ENCODE measurements at regions not wholly inside any gene's neighbourhood (a gene's known extent, or its start where the extent isn't known, plus 50 kb on each side); places are given as distances from the start of the nearest gene placed in this dataset.
A peak's percentile ranks its signal among the peaks of the same experiment; 100 is the strongest.

GRCh38 chr5:4547547-4547946, 592.6 kb upstream of the ADAMTS16 start:
- Histone ChIP-seq H3K4me1 (replicated peaks) (peaks cover 7% of the 10 kb centered on the region), H3K27ac (no peak overlapping the region), H3K9me3 (replicated peaks) (peaks cover 2% of the 10 kb centered on the region; the same call in 1 of the 2 replicates), H3K27me3 (replicated peaks) (peaks cover 5% of the 10 kb centered on the region; the same call in 1 of the 2 replicates), H3K4me3 (no peak overlapping the region), H3K36me3 (no peaks in the 10 kb centered on the region)
- DNase-seq (ENCODE audit: low read depth in 1 of 2, low spot score in 2 of 2): no peak

- Histone ChIP-seq H3K4me1 (replicated peaks) (peaks cover 7% of the 10 kb centered on the region), H3K27ac (no peak overlapping the region), H3K27me3 (replicated peaks) (peaks cover 5% of the 10 kb centered on the region; the same call in 1 of the 2 replicates), H3K4me3 (no peak overlapping the region), H3K36me3 (no peaks in the 10 kb centered on the region), H3K9me3 (replicated peaks) (peaks cover 2% of the 10 kb centered on the region; the same call in 1 of the 2 replicates)
- no peak for DNase-seq (ENCODE audit: low read depth in 1 of 2, low spot score in 2 of 2)
Observed at GRCh38 chr5:4548341-4548740, 591.8 kb upstream of the ADAMTS16 start.

- H3K9me3 ChIP-seq (replicated peaks): peaks cover 2% of the 10 kb centered on the region; the same call in 1 of the 2 replicates
- peaks cover 7% of the 10 kb centered on the region for H3K4me1 ChIP-seq (replicated peaks)
- no peak overlapping the region for H3K4me3 ChIP-seq
- H3K36me3 ChIP-seq: no peaks in the 10 kb centered on the region
- H3K27ac ChIP-seq: no peak overlapping the region
- H3K27me3 ChIP-seq (replicated peaks): peaks cover 5% of the 10 kb centered on the region; the same call in 1 of the 2 replicates
- DNase-seq (ENCODE audit: low read depth in 1 of 2, low spot score in 2 of 2): no peak
Observed at GRCh38 chr5:4549351-4549750, 590.8 kb upstream of the ADAMTS16 start.

DNA sequence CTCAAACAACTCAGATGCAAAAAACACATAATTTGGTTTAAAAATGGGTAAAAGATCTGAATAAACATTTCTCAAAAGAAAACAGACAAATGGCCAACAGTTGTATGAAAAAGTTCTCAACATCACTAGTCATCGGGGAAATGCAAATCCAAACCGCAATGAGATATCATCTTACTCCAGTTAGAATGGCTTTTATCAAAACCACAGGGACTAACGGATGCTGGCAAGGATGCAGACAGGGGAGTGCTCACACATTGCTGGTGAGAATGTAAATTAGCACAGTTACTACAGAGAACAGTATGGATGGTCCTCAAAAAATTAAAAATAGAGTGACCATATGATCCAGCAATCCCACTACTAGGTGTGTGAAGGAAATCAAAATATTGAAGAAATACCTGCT, 589.1 kb upstream of the ADAMTS16 start:
- Histone ChIP-seq H3K4me3 (no peak overlapping the region), H3K36me3 (no peaks in the 10 kb centered on the region)
- peak in 1 of 2 experiments; percentile 49 for DNase-seq (ENCODE audit: low read depth in 1 of 2, low spot score in 2 of 2)

GRCh38 chr5:4553130-4553529, 587.0 kb upstream of the ADAMTS16 start:
- Histone ChIP-seq H3K27ac (no peak overlapping the region), H3K36me3 (no peaks in the 10 kb centered on the region), H3K4me1 (replicated peaks) (peaks cover 7% of the 10 kb centered on the region), H3K4me3 (no peak overlapping the region), H3K9me3 (replicated peaks) (peaks cover 2% of the 10 kb centered on the region; the same call in 1 of the 2 replicates), H3K27me3 (replicated peaks) (no peaks in the 10 kb centered on the region; the same call in 1 of the 2 replicates)
- DNase-seq (ENCODE audit: low read depth in 1 of 2, low spot score in 2 of 2): no peak

More for the DNA sequence above, 589.1 kb upstream of the ADAMTS16 start:
- H3K4me1 ChIP-seq (replicated peaks): peaks cover 7% of the 10 kb centered on the region
- H3K27me3 ChIP-seq (replicated peaks): no peaks in the 10 kb centered on the region; the same call in 1 of the 2 replicates
- H3K27ac ChIP-seq: no peak overlapping the region
- peaks cover 2% of the 10 kb centered on the region; the same call in 1 of the 2 replicates for H3K9me3 ChIP-seq (replicated peaks)

DNA sequence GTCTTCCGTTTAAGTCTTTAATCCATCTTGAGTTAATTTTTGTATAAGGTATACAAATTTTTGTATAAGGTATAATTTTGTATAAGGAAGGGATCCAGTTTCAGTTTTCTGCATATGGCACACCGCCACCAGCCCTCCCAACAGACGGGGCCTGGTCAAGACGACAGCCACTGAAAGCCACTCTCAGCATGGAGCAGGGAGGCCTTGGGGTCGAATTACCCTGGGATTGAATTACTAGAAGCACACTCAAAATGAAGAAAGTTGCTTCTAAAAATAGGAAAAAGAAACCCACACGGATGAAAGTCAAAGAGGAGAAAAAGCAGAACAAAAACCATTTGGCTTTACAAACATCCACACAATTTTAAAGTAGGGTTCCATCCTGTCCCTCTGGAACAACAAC, 586.2 kb upstream of the ADAMTS16 start:
- H3K4me1 ChIP-seq (replicated peaks): peaks cover 7% of the 10 kb centered on the region
- no peaks in the 10 kb centered on the region; the same call in 1 of the 2 replicates for H3K27me3 ChIP-seq (replicated peaks)
- H3K9me3 ChIP-seq (replicated peaks): peaks cover 2% of the 10 kb centered on the region; the same call in 1 of the 2 replicates
- H3K4me3 ChIP-seq: no peak overlapping the region
- no peak for DNase-seq (ENCODE audit: low read depth in 1 of 2, low spot score in 2 of 2)
- H3K27ac ChIP-seq: no peak overlapping the region
- H3K36me3 ChIP-seq: no peaks in the 10 kb centered on the region

GRCh38 chr5:4555725-4556285, 584.3 kb upstream of the ADAMTS16 start:
- Histone ChIP-seq H3K36me3 (no peaks in the 10 kb centered on the region), H3K4me3 (no peak overlapping the region), H3K27ac (no peak overlapping the region), H3K27me3 (replicated peaks) (no peaks in the 10 kb centered on the region; the same call in 1 of the 2 replicates), H3K4me1 (replicated peaks) (peaks cover under 1% of the 10 kb centered on the region), H3K9me3 (replicated peaks) (peaks cover 2% of the 10 kb centered on the region; the same call in 1 of the 2 replicates)
- DNase-seq (ENCODE audit: low read depth in 1 of 2, low spot score in 2 of 2): no peak

DNA sequence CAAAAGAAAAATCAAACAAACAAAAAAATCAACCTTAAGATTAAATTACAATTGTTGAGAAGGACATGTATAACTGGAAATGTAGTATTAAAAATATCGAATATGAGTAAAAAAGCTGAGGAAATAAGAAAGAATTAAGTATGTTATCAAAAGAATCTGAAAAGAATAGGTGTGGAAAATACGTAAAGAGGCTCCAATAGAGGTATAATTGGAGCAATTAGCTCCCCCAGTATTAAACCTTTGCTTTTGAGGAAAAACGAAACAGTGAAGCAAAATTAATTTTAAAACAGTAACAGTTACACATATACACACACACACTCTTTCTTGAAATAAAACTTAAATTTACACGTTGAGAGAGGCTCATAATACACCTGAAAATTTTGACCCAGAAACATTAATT, 578.7 kb upstream of the ADAMTS16 start:
- H3K9me3 ChIP-seq (replicated peaks): no peaks in the 10 kb centered on the region
- no peaks in the 10 kb centered on the region for H3K4me1 ChIP-seq (replicated peaks)
- H3K36me3 ChIP-seq: no peaks in the 10 kb centered on the region
- no peaks in the 10 kb centered on the region; the same call in 1 of the 2 replicates for H3K27me3 ChIP-seq (replicated peaks)
- H3K27ac ChIP-seq: no peak overlapping the region
- no peak for DNase-seq (ENCODE audit: low read depth in 1 of 2, low spot score in 2 of 2)
- H3K4me3 ChIP-seq: no peak overlapping the region

GRCh38 chr5:4563400-4563799, 576.7 kb upstream of the ADAMTS16 start:
- Histone ChIP-seq H3K9me3 (replicated peaks) (no peaks in the 10 kb centered on the region), H3K27ac (no peak overlapping the region), H3K4me3 (no peak overlapping the region), H3K36me3 (no peaks in the 10 kb centered on the region), H3K4me1 (replicated peaks) (no peaks in the 10 kb centered on the region), H3K27me3 (replicated peaks) (no peaks in the 10 kb centered on the region; the same call in 1 of the 2 replicates)
- DNase-seq (ENCODE audit: low read depth in 1 of 2, low spot score in 2 of 2): peak in 1 of 2 experiments; percentile 20

DNA sequence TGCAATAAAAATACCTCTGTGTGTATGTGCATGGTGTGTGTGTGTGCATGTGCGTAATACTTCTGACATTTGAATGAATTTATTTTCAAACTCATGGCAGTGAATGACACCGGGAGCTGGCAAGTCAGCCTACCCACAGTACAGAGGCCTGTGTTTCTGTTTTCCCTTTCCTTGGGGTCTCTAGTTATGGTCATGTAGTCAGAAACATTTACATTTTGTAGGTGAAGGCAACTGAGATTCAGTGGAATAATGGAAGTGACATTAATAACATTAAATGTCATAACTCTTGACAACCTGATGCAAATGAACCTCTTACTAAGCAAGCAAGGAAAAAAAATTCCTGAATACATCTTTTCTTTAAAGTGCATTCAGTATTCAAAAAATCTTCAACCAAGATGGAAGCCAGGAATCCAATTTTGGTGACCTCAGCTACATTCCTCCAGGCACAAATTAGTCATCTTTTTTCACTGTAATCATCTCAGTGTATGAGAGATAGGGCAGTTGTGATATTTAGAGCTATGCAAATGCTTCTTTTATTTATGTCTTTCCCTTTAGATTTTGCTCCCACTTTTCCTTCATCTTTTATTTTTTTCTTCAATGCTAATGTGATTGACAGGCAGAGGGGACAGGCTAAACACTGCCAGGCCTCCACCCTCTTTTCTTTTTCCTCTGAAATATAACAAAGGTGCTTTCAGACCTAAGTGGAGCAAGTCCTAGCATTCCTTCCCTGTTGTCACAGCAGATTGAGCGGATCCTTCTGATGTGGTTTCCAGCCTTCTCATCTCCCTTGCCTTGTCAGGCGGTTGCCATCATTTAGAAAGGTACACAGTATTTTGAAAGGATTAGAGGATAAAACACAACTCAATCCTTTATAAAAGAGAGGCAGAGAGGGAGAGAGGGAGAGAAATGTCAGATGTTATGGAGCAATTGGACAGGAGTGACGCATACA, 569.8 kb upstream of the ADAMTS16 start:
- peak in 1 of 2 experiments; percentile 60 for DNase-seq (ENCODE audit: low read depth in 1 of 2, low spot score in 2 of 2)
- Histone ChIP-seq H3K27me3 (replicated peaks) (no peaks in the 10 kb centered on the region), H3K27ac (peak overlapping the region; percentile 66), H3K36me3 (no peaks in the 10 kb centered on the region), H3K4me3 (no peak overlapping the region), H3K9me3 (replicated peaks) (no peaks in the 10 kb centered on the region), H3K4me1 (replicated peaks) (peaks cover 37% of the 10 kb centered on the region)

DNA sequence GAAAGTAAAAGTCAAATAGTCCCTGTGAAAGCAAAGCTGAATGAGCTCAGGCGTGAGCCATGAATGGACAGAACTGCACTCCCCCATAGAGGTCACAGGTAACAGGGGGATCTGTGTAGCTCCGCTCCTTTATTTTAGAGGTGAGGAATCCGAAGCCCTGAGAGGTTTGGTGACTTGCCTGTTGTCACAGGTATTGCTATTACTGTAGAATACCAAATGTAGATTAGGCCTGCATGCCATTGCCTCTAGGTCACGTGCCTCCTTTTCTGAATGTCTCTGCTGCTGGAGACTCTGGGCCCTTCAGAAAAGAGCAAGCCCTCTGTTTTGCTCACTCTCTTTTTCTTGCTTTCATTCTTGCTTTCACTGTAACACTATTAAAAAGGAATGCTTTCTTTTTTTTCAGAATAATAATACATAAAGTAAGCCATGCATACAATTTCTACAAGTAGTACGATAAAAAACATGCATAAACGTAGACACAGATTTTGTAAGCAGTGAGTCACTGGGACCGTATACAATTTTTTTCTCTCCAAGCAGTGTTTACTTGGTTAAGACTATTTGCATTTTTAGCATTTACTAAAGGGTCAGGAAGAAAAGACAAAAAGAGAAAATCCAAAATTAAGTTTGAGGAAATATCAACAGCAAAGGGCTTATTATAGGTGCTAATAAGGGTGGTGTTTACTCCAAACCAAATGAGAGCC, 568.7 kb upstream of the ADAMTS16 start:
- Histone ChIP-seq H3K9me3 (replicated peaks) (no peaks in the 10 kb centered on the region), H3K27ac (peak overlapping the region; percentile 66), H3K36me3 (no peaks in the 10 kb centered on the region), H3K4me3 (no peak overlapping the region), H3K27me3 (replicated peaks) (no peaks in the 10 kb centered on the region), H3K4me1 (replicated peaks) (peaks cover 48% of the 10 kb centered on the region)
- peak in 1 of 2 experiments; percentile 76 for DNase-seq (ENCODE audit: low read depth in 1 of 2, low spot score in 2 of 2)

- Histone ChIP-seq H3K27me3 (replicated peaks) (no peaks in the 10 kb centered on the region), H3K9me3 (replicated peaks) (no peaks in the 10 kb centered on the region), H3K36me3 (no peaks in the 10 kb centered on the region), H3K4me3 (no peak overlapping the region), H3K4me1 (replicated peaks) (peaks cover 59% of the 10 kb centered on the region), H3K27ac (peak overlapping the region; percentile 66)
- peak in 1 of 2 experiments; percentile 63 for DNase-seq (ENCODE audit: low read depth in 1 of 2, low spot score in 2 of 2)
Observed at GRCh38 chr5:4572311-4573100, 567.6 kb upstream of the ADAMTS16 start.

GRCh38 chr5:4575608-4576007, 564.5 kb upstream of the ADAMTS16 start:
- H3K36me3 ChIP-seq: no peaks in the 10 kb centered on the region
- H3K27ac ChIP-seq: peak overlapping the region; percentile 71
- no peaks in the 10 kb centered on the region for H3K9me3 ChIP-seq (replicated peaks)
- peaks cover 50% of the 10 kb centered on the region for H3K4me1 ChIP-seq (replicated peaks)
- H3K4me3 ChIP-seq: no peak overlapping the region
- DNase-seq (ENCODE audit: low read depth in 1 of 2, low spot score in 2 of 2): no peak
- no peaks in the 10 kb centered on the region for H3K27me3 ChIP-seq (replicated peaks)
